IMR-90 (cell line): ENCODE measurements at regions not wholly inside any gene's neighbourhood (a gene's known extent, or its start where the extent isn't known, plus 50 kb on each side); places are given as distances from the start of the nearest gene placed in this dataset.

Experiments
- ATAC-seq: fragments of 200-7000 bp; cut with Tn5 transposase; 2 replicates; pipeline ENCODE4 v1.9.1; 2020; ENCODE audit warnings: low read depth, mild to moderate bottlenecking, moderate library complexity
- BruUV-seq: library from RNA; stranded (reverse); fragments of 400-500 nt; replicated peaks from 2 replicates; lab custom pipeline; 2021; lab: Mats Ljungman, UMichigan
- CTCF ChIA-PET: fragments of 300-600 bp; formaldehyde crosslinking; extraction: SDS; loops from one replicate; lab custom pipeline; 2021; ENCODE audit warnings: antibody characterized with exemption; lab: Yijun Ruan, JAX
- POLR2A ChIA-PET: fragments of 300-600 bp; sonication (Branson Sonifier 250); formaldehyde crosslinking; loops from one replicate; lab custom pipeline; 2022; ENCODE audit warnings: antibody characterized with exemption; ENCODE audit not compliant: unreplicated experiment; lab: Charles Lee
- DNase-seq: peaks from one replicate; pipeline ENCODE4 v3.0.0; 2013
- H2AFZ ChIP-seq: replicated peaks from 2 replicates; pipeline ENCODE3; 2013; ENCODE audit warnings: low read length, mild to moderate bottlenecking; ENCODE audit not compliant: poor library complexity
- H2AK5ac ChIP-seq: 2 replicates; pipeline ENCODE4 v1.6.1; 2013; ENCODE audit warnings: low read depth, low read length, inconsistent platforms
- H2AK9ac ChIP-seq: replicated peaks from 2 replicates; pipeline ENCODE3; 2013; ENCODE audit warnings: mild to moderate bottlenecking, low read depth, low read length, moderate library complexity; ENCODE audit not compliant: poor library complexity
- H2BK120ac ChIP-seq: 2 replicates; pipeline ENCODE4 v1.6.1; 2013; ENCODE audit warnings: low read depth, low read length, inconsistent platforms
- H2BK15ac ChIP-seq: 3 replicates; pipeline ENCODE4 v1.6.1; 2013; ENCODE audit warnings: low read depth, low read length, inconsistent platforms
- H2BK20ac ChIP-seq: 2 replicates; pipeline ENCODE4 v1.6.1; 2013; ENCODE audit warnings: low read depth, mild to moderate bottlenecking, inconsistent platforms, low read length, moderate library complexity
- H2BK5ac ChIP-seq: 2 replicates; pipeline ENCODE4 v1.6.1; 2013; ENCODE audit warnings: mild to moderate bottlenecking, low read depth, low read length, inconsistent platforms; ENCODE audit not compliant: poor library complexity, severe bottlenecking
- H3K14ac ChIP-seq: replicated peaks from 2 replicates; pipeline ENCODE4 v1.6.1; 2013; ENCODE audit warnings: low read depth, low read length, inconsistent platforms
- H3K18ac ChIP-seq: 2 replicates; pipeline ENCODE4 v1.6.1; 2013; ENCODE audit warnings: low read depth, low read length, control low read depth
- H3K23ac ChIP-seq: 2 replicates; pipeline ENCODE4 v1.6.1; 2013; ENCODE audit warnings: low read depth, low read length, inconsistent platforms
- H3K27ac ChIP-seq: 2 replicates; pipeline ENCODE4 v1.5.1; 2013; ENCODE audit warnings: mild to moderate bottlenecking, control low read depth, low read length; ENCODE audit not compliant: insufficient read depth
- H3K27me3 ChIP-seq: 2 replicates; pipeline ENCODE4 v1.6.1; 2013; ENCODE audit warnings: low read length; ENCODE audit not compliant: control insufficient read depth, insufficient read depth
- H3K36me3 ChIP-seq: 2 replicates; pipeline ENCODE4 v1.6.1; 2013; ENCODE audit warnings: low read length, mixed read lengths; ENCODE audit not compliant: control insufficient read depth, insufficient read depth
- H3K4ac ChIP-seq: 2 replicates; pipeline ENCODE4 v1.6.1; 2013; ENCODE audit warnings: low read depth, low read length, inconsistent platforms
- H3K4me1 ChIP-seq: 2 replicates; pipeline ENCODE4 v1.6.1; 2013; ENCODE audit warnings: low read length, mixed read lengths; ENCODE audit not compliant: control insufficient read depth, insufficient read depth
- H3K4me2 ChIP-seq: 2 replicates; pipeline ENCODE4 v1.6.1; 2013; ENCODE audit warnings: low read depth, mild to moderate bottlenecking, control low read depth, low read length, moderate library complexity
- H3K4me3 ChIP-seq: 2 replicates; pipeline ENCODE4 v1.5.1; 2013; ENCODE audit warnings: low read depth, mild to moderate bottlenecking, control low read depth, low read length, moderate library complexity; ENCODE audit not compliant: insufficient read depth
- H3K56ac ChIP-seq: 2 replicates; pipeline ENCODE4 v1.6.1; 2013; ENCODE audit warnings: low read length, inconsistent platforms; ENCODE audit not compliant: insufficient read depth; ENCODE audit errors: extremely low read depth
- H3K79me1 ChIP-seq, 2 experiments: 2 replicates each; pipeline ENCODE4 v1.6.1; 2013; ENCODE audit warnings: low read length in 2 of 2, inconsistent platforms in 1 of 2, low read depth in 1 of 2
- H3K9ac ChIP-seq: 2 replicates; pipeline ENCODE4 v1.6.1; 2013; ENCODE audit warnings: low read depth, low read length, control low read depth
- H3K9me1 ChIP-seq: 2 replicates; pipeline ENCODE4 v1.6.1; 2013; ENCODE audit warnings: low read length, inconsistent platforms; ENCODE audit not compliant: insufficient read depth
- H3K9me3 ChIP-seq: 2 replicates; pipeline ENCODE4 v1.6.1; 2013; ENCODE audit warnings: low read length; ENCODE audit not compliant: control insufficient read depth, insufficient read depth
- H4K20me1 ChIP-seq: 2 replicates; pipeline ENCODE4 v1.6.1; 2013; ENCODE audit warnings: low read length, inconsistent platforms; ENCODE audit not compliant: insufficient read depth
- H4K5ac ChIP-seq: 2 replicates; pipeline ENCODE4 v1.6.1; 2013; ENCODE audit warnings: mild to moderate bottlenecking, low read depth, low read length, control low read depth
- H4K8ac ChIP-seq, 2 experiments: 2 replicates each; pipeline ENCODE4 v1.6.1; 2013; ENCODE audit warnings: low read depth in 2 of 2, low read length in 2 of 2, control low read depth in 1 of 2, inconsistent platforms in 1 of 2
- H4K91ac ChIP-seq: 2 replicates; pipeline ENCODE4 v1.6.1; 2013; ENCODE audit warnings: low read depth, low read length, inconsistent platforms; ENCODE audit not compliant: insufficient read depth
- CHD1 ChIP-seq: IDR thresholded peaks from 2 replicates; pipeline ENCODE4 v1.6.1; 2012; ENCODE audit warnings: low read depth, low read length, improper control_type of control experiment
- MAZ ChIP-seq: IDR thresholded peaks from 2 replicates; pipeline ENCODE4 v1.6.1; 2012; ENCODE audit warnings: low read depth, mild to moderate bottlenecking, low read length, improper control_type of control experiment, moderate library complexity, borderline replicate concordance
- MXI1 ChIP-seq: IDR thresholded peaks from 2 replicates; pipeline ENCODE4 v1.6.1; 2012; ENCODE audit warnings: low read depth, mild to moderate bottlenecking, low read length, moderate library complexity, borderline replicate concordance
- NFE2L2 ChIP-seq: fragments of 150-350 bp; IDR thresholded peaks from 2 replicates; pipeline ENCODE4 v1.6.1; 2016; ENCODE audit warnings: low read depth, mild to moderate bottlenecking, low read length
- RAD21 ChIP-seq: IDR thresholded peaks from 2 replicates; pipeline ENCODE4 v1.6.1; 2012; ENCODE audit warnings: low read length, improper control_type of control experiment
- RFX5 ChIP-seq: IDR thresholded peaks from 2 replicates; pipeline ENCODE4 v1.8.0; 2012; ENCODE audit warnings: low read depth, mild to moderate bottlenecking, low read length, moderate library complexity
- SMC3 ChIP-seq: fragments of 150-350 bp; IDR thresholded peaks from 2 replicates; pipeline ENCODE4 v1.6.1; 2016; ENCODE audit warnings: low read depth, mild to moderate bottlenecking, antibody characterized with exemption, low read length, moderate library complexity
- WGBS, 2 experiments: methylation state at CpG; one replicate each; pipeline versions ENCODE4 v1.1.5 to v1.1.7; 2013; ENCODE audit warnings: missing lambda C conversion rate in 2 of 2; ENCODE audit not compliant: insufficient read length in 1 of 2; ENCODE audit errors: extremely low coverage in 2 of 2; 5-methylcytosine and 5-hydroxymethylcytosine counted together
- dilution Hi-C: fragments of 300-500 bp; cut with HindIII; formaldehyde crosslinking; loops from one replicate; pipeline ENCODE4 v1.14.3; 2018; ENCODE audit warnings: low sequenced_read_pairs; ENCODE audit not compliant: unreplicated experiment
- in situ Hi-C: fragments of 300-500 bp; cut with MboI; formaldehyde crosslinking; loops from 3 replicates; pipeline ENCODE4 v1.14.3; 2019; ENCODE audit warnings: low sequenced_read_pairs, inconsistent platforms, mixed read lengths
- intact Hi-C: fragments of 100-400 bp; cut with micrococcal nuclease; formaldehyde crosslinking; loops from 2 replicates; pipeline ENCODE4 v1.10.0; 2022

- Histone ChIP-seq H3K18ac (no peak overlapping the region), H4K20me1 (no peaks in the 10 kb centered on the region), H2AK5ac (no peak overlapping the region), H4K5ac (no peak overlapping the region), H3K56ac (no peak overlapping the region), H2BK5ac (no peak overlapping the region), H4K91ac (no peak overlapping the region), H2BK15ac (no peak overlapping the region), H3K27me3 (peaks cover 11% of the 10 kb centered on the region; the same call in 1 of the 2 replicates), H2AK9ac (no peak overlapping the region), H3K27ac (no peak overlapping the region), H2BK20ac (no peak overlapping the region), H3K36me3 (no peaks in the 10 kb centered on the region), H3K4me2 (no peak overlapping the region), H3K23ac (no peak overlapping the region), H3K4ac (no peak overlapping the region), H3K4me3 (no peak overlapping the region), H4K8ac (no peak overlapping the region), H3K9me1 (no peaks in the 10 kb centered on the region), H3K9me3 (no peaks in the 10 kb centered on the region), H3K9ac (no peak overlapping the region), H3K79me1 (no peaks in the 10 kb centered on the region), H2BK120ac (no peak overlapping the region), H3K14ac (no peak overlapping the region), H2AFZ (no peak overlapping the region), H3K4me1 (no peaks in the 10 kb centered on the region)
- ChIA-PET CTCF (interaction anchor here (0.8 to 1.2 kb wide), 2 partner anchors 13 to 30 kb away, joined by 3 to 4 read pairs; no protein-coding TSS in a partner anchor), POLR2A (no interaction called here)
- no peak for ATAC-seq
- in situ Hi-C loops, result no loop called here
- intact Hi-C loops, result no loop called here
- WGBS, 2 experiments, result no CpG with 5 or more reads among the region's 3 CpGs
- DNase-seq, result no peak
- no TSS peak for BruUV-seq
- no peak for TF ChIP-seq RAD21
- no peak for TF ChIP-seq MXI1
- TF ChIP-seq RFX5, result no peak
- TF ChIP-seq CHD1, result no peak
- TF ChIP-seq MAZ, result no peak
- no peak for TF ChIP-seq NFE2L2
- TF ChIP-seq SMC3, result no peak
- dilution Hi-C loops, result no loop called here
Observed at GRCh38 chr1:116455509-116455908, 82.5 kb downstream of the ATP1A1 start.
